Trophoblast cell (in vitro differentiated cells and primary cell): ENCODE measurements at regions not wholly inside any gene's neighbourhood (a gene's known extent, or its start where the extent isn't known, plus 50 kb on each side); places are given as distances from the start of the nearest gene placed in this dataset.

Source experiments
- DNase-seq, 2 donors: peaks; one replicate each; pipeline ENCODE4 v3.0.0-alpha.2; 2016
- H2AFZ ChIP-seq: 2 replicates; pipeline ENCODE4 v1.6.1; 2013; ENCODE audit warnings: low read length, moderate library complexity, mild to moderate bottlenecking; ENCODE audit not compliant: insufficient read depth, poor library complexity
- H2AK5ac ChIP-seq: 2 replicates; pipeline ENCODE4 v1.6.1; 2013; ENCODE audit warnings: mild to moderate bottlenecking, low read length
- H2BK120ac ChIP-seq: 2 replicates; pipeline ENCODE4 v1.6.1; 2013; ENCODE audit warnings: low read length, mild to moderate bottlenecking, moderate library complexity; ENCODE audit not compliant: insufficient read depth, poor library complexity
- H2BK12ac ChIP-seq: 2 replicates; pipeline ENCODE4 v1.6.1; 2013; ENCODE audit warnings: mild to moderate bottlenecking, low read length, moderate library complexity
- H2BK5ac ChIP-seq: 2 replicates; pipeline ENCODE4 v1.6.1; 2013; ENCODE audit warnings: low read length, low read depth, moderate library complexity, mild to moderate bottlenecking; ENCODE audit not compliant: poor library complexity
- H3K14ac ChIP-seq: 2 replicates; pipeline ENCODE4 v1.6.1; 2013; ENCODE audit warnings: mild to moderate bottlenecking, low read length
- H3K18ac ChIP-seq: 2 replicates; pipeline ENCODE4 v1.6.1; 2013; ENCODE audit warnings: mild to moderate bottlenecking, low read length
- H3K23ac ChIP-seq: 2 replicates; pipeline ENCODE4 v1.6.1; 2013; ENCODE audit warnings: low read length
- H3K27ac ChIP-seq: 2 replicates; pipeline ENCODE4 v1.5.1; 2013; ENCODE audit warnings: low read depth, mild to moderate bottlenecking, inconsistent platforms, low read length, moderate library complexity
- H3K27me3 ChIP-seq: 2 replicates; pipeline ENCODE4 v1.6.1; 2013; ENCODE audit warnings: inconsistent platforms, mild to moderate bottlenecking, low read length, moderate library complexity; ENCODE audit not compliant: insufficient read depth
- H3K36me3 ChIP-seq, 2 experiments: 1 replicate in 1 of 2; 2 replicates in 1 of 2; pipeline ENCODE4 v1.6.1; 2013; ENCODE audit warnings: low read length in 2 of 2, mild to moderate bottlenecking in 2 of 2, moderate library complexity in 1 of 2; ENCODE audit not compliant: insufficient read depth in 2 of 2, control insufficient read depth in 1 of 2
- H3K4ac ChIP-seq: 2 replicates; pipeline ENCODE4 v1.6.1; 2013; ENCODE audit warnings: low read depth, mild to moderate bottlenecking, low read length, moderate library complexity
- H3K4me1 ChIP-seq, 2 experiments: 1 replicate in 1 of 2; 2 replicates in 1 of 2; pipeline ENCODE4 v1.6.1; 2013; ENCODE audit warnings: low read length in 2 of 2, mild to moderate bottlenecking in 2 of 2, moderate library complexity in 1 of 2; ENCODE audit not compliant: insufficient read depth in 2 of 2, control insufficient read depth in 1 of 2
- H3K4me2 ChIP-seq: 2 replicates; pipeline ENCODE4 v1.6.1; 2013; ENCODE audit warnings: inconsistent platforms, mild to moderate bottlenecking, low read length, moderate library complexity
- H3K4me3 ChIP-seq: 2 replicates; pipeline ENCODE4 v1.5.1; 2013; ENCODE audit warnings: mild to moderate bottlenecking, low read depth, low read length, inconsistent platforms
- H3K79me1 ChIP-seq: one replicate; pipeline ENCODE4 v1.6.1; 2013; ENCODE audit warnings: low read length
- H3K79me2 ChIP-seq: 2 replicates; pipeline ENCODE4 v1.6.1; 2013; ENCODE audit warnings: low read length, mild to moderate bottlenecking; ENCODE audit not compliant: control insufficient read depth, insufficient read depth, poor library complexity
- H3K9ac ChIP-seq: 2 replicates; pipeline ENCODE4 v1.6.1; 2013; ENCODE audit warnings: mild to moderate bottlenecking, low read length
- H3K9me3 ChIP-seq: 2 replicates; pipeline ENCODE4 v1.6.1; 2013; ENCODE audit warnings: low read depth, mild to moderate bottlenecking, control low read depth, inconsistent platforms, low read length; ENCODE audit not compliant: insufficient read depth
- H4K12ac ChIP-seq: 2 replicates; pipeline ENCODE4 v1.6.1; 2013; ENCODE audit warnings: low read depth, mild to moderate bottlenecking, low read length, moderate library complexity
- H4K8ac ChIP-seq: 2 replicates; pipeline ENCODE4 v1.6.1; 2013; ENCODE audit warnings: low read depth, mild to moderate bottlenecking, low read length, moderate library complexity
- H4K91ac ChIP-seq: one replicate; pipeline ENCODE4 v1.6.1; 2013; ENCODE audit warnings: low read depth, mild to moderate bottlenecking, low read length, moderate library complexity
- WGBS: extraction: QIAGEN DNeasy Blood & Tissue Kit; methylation state at CpG from one replicate; pipeline ENCODE4 v1.1.7; 2013; ENCODE audit warnings: missing lambda C conversion rate; ENCODE audit not compliant: insufficient read length, insufficient coverage; ENCODE audit errors: extremely low coverage; 5-methylcytosine and 5-hydroxymethylcytosine counted together

DNA sequence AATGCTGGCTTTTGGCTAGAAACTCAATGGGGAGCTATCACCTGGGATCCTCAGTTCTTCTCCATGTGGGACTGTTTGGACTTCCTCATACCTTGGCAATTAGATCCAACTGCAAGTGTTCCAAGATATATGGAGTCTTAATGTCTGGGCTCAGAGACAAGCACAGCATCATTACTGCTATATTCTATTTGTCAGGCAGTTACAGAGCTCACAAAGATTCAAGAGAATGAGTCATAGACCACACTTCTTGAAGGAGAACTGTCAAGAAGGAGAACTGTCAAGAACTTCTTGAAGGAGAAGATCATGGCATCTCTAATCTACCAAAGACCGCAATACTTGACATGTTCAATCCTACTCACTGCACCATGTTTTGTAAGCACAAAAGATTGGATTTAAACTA, 106.8 kb upstream of the NREP start:
- no peak overlapping the region for H3K9ac ChIP-seq
- H3K4ac ChIP-seq, result no peak overlapping the region
- H3K23ac ChIP-seq, result no peak overlapping the region
- H2AK5ac ChIP-seq, result no peak overlapping the region
- H2AFZ ChIP-seq, result no peak overlapping the region
- no peaks in the 10 kb centered on the region for H3K79me2 ChIP-seq
- no peak overlapping the region for H3K4me3 ChIP-seq
- H2BK5ac ChIP-seq, result no peak overlapping the region
- H3K27ac ChIP-seq, result no peak overlapping the region
- H3K18ac ChIP-seq, result no peak overlapping the region
- H3K79me1 ChIP-seq, result no peaks in the 10 kb centered on the region
- H2BK120ac ChIP-seq, result no peak overlapping the region
- no peak overlapping the region for H4K8ac ChIP-seq
- H3K4me2 ChIP-seq, result no peak overlapping the region
- no peaks in the 10 kb centered on the region for H3K36me3 ChIP-seq
- no peak for DNase-seq
- H4K91ac ChIP-seq, result no peak overlapping the region
- no peaks in the 10 kb centered on the region for H3K4me1 ChIP-seq
- H3K9me3 ChIP-seq, result peaks cover 1% of the 10 kb centered on the region
- H4K12ac ChIP-seq, result no peak overlapping the region
- H3K14ac ChIP-seq, result no peak overlapping the region
- no CpG with 5 or more reads among the region's 1 CpG for WGBS
- no peaks in the 10 kb centered on the region for H3K27me3 ChIP-seq
- no peak overlapping the region for H2BK12ac ChIP-seq

DNA sequence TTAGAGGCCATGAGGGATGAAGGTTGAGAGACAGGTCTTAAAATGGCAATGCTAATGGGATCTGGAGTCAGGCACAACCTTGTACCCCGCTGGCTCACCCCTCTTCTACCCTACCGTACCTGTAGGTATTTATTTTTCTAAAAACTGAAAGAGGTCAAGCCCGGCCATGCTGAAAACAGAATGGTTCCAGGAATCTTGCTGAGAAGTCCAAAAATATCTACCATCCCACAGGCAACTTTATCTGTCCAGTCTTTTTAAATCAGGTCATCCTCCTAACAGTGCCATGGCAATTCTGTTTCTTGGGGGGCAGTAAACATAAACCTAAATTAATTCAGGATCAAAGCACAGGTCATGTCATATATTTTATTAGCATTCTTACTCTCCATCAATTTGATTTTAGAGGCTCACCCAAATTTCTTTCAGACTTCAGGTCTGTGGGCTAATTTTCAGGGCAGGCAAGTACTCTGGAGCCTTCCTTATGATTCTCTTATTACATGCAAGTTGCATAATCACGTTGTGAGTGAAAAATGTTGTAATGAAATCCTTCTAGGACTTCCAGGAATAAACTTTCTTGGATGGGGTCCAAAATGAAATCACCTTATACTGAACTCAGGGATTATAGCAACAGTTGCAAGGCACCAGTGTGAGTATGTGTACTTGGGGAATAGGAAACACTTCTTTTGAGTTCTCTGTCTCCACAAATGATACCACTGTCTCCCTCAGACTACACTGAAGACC, 102.7 kb upstream of the NREP start:
- Histone ChIP-seq H2AK5ac (no peak overlapping the region), H3K4me3 (no peak overlapping the region), H4K12ac (no peak overlapping the region), H4K91ac (no peak overlapping the region), H3K36me3 (no peaks in the 10 kb centered on the region), H3K4me2 (no peak overlapping the region), H2AFZ (no peak overlapping the region), H3K18ac (no peak overlapping the region), H3K9ac (no peak overlapping the region), H3K14ac (no peak overlapping the region), H2BK5ac (no peak overlapping the region), H3K4me1 (peaks cover 2 to 6% of the 10 kb centered on the region in 2 experiments), H3K23ac (no peak overlapping the region), H3K9me3 (no peaks in the 10 kb centered on the region), H3K79me2 (no peaks in the 10 kb centered on the region), H4K8ac (no peak overlapping the region), H3K4ac (no peak overlapping the region), H3K79me1 (peaks cover 2% of the 10 kb centered on the region), H3K27ac (no peak overlapping the region), H2BK12ac (no peak overlapping the region), H2BK120ac (no peak overlapping the region), H3K27me3 (no peaks in the 10 kb centered on the region)
- no peak for DNase-seq
- WGBS, result no CpG with 5 or more reads among the region's 4 CpGs

DNA sequence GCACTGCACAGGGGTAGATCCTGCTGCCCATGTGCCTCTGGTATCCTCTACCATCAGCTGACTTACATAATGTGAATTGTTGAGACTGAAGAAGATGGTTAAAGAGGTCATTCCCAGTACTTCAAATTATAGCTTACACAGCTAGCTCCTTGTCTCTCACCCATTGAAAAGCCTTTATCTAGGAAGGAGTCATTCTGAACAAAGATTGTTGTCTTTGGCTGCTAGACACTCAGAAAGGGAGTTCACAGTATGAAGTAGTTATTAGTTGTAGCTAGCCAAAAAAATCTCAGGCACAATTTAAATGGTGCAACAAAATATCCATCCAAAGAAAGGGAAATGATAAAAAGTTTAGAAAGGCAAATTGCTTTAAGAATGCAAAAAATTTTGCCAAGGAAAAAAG, 102.0 kb upstream of the NREP start:
- H3K36me3 ChIP-seq, result no peaks in the 10 kb centered on the region
- H3K18ac ChIP-seq, result no peak overlapping the region
- H3K4ac ChIP-seq, result no peak overlapping the region
- no peak overlapping the region for H4K91ac ChIP-seq
- no peak for DNase-seq
- H3K27me3 ChIP-seq, result no peaks in the 10 kb centered on the region
- no peak overlapping the region for H3K23ac ChIP-seq
- H3K14ac ChIP-seq, result no peak overlapping the region
- no peak overlapping the region for H4K8ac ChIP-seq
- no peaks in the 10 kb centered on the region for H3K9me3 ChIP-seq
- no peak overlapping the region for H3K9ac ChIP-seq
- no peak overlapping the region for H2BK120ac ChIP-seq
- H4K12ac ChIP-seq, result no peak overlapping the region
- no peak overlapping the region for H2BK12ac ChIP-seq
- H2AK5ac ChIP-seq, result no peak overlapping the region
- H3K4me2 ChIP-seq, result no peak overlapping the region
- peaks cover 2 to 6% of the 10 kb centered on the region in 2 experiments for H3K4me1 ChIP-seq
- H3K79me2 ChIP-seq, result no peaks in the 10 kb centered on the region
- H3K4me3 ChIP-seq, result no peak overlapping the region
- peaks cover 2% of the 10 kb centered on the region for H3K79me1 ChIP-seq
- H2BK5ac ChIP-seq, result no peak overlapping the region
- no peak overlapping the region for H2AFZ ChIP-seq
- no peak overlapping the region for H3K27ac ChIP-seq

DNA sequence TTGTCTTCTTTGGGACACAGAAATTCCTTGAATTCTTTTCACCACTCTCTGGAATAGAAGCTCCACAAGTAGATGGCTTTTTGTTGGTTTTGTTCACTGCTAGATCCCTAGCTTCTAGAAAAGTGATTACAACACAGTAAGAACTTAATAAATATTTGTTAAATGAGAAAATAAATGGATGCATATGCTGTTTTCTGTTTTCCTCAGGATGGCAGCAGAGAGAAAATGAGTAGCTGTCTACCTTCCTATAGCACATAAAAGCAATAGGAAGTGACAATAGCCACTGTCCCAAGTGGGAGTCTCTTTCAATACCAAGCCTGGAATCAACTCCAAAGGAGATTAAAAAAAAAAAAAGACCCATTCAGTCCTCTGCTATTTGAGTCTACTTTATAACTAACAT, 100.6 kb upstream of the NREP start:
- Histone ChIP-seq H3K4me1 (peaks cover 2 to 6% of the 10 kb centered on the region in 2 experiments), H3K18ac (no peak overlapping the region), H3K9ac (no peak overlapping the region), H2BK12ac (no peak overlapping the region), H2AFZ (no peak overlapping the region), H3K27me3 (no peaks in the 10 kb centered on the region), H2BK120ac (no peak overlapping the region), H3K4me2 (no peak overlapping the region), H2BK5ac (no peak overlapping the region), H4K91ac (no peak overlapping the region), H4K8ac (no peak overlapping the region), H3K79me1 (peaks cover 2% of the 10 kb centered on the region), H3K23ac (no peak overlapping the region), H3K79me2 (no peaks in the 10 kb centered on the region), H4K12ac (no peak overlapping the region), H3K4ac (no peak overlapping the region), H3K27ac (no peak overlapping the region), H2AK5ac (no peak overlapping the region), H3K36me3 (no peaks in the 10 kb centered on the region), H3K14ac (no peak overlapping the region), H3K9me3 (no peaks in the 10 kb centered on the region), H3K4me3 (no peak overlapping the region)
- DNase-seq, result no peak
